LoVo (cell line): ENCODE measurements at regions not wholly inside any gene's neighbourhood (a gene's known extent, or its start where the extent isn't known, plus 50 kb on each side); places are given as distances from the start of the nearest gene placed in this dataset.
A peak's percentile ranks its signal among the peaks of the same experiment; 100 is the strongest.
"Not testable (repeated sequence)": the region's sequence is repeated elsewhere in the genome, so short reads cannot be mapped to it uniquely, and the experiment has no call there.

Source experiments
- DNase-seq: peaks from one replicate; pipeline ENCODE4 v3.0.0-alpha.2; 2016; ENCODE audit warnings: low spot score

DNA sequence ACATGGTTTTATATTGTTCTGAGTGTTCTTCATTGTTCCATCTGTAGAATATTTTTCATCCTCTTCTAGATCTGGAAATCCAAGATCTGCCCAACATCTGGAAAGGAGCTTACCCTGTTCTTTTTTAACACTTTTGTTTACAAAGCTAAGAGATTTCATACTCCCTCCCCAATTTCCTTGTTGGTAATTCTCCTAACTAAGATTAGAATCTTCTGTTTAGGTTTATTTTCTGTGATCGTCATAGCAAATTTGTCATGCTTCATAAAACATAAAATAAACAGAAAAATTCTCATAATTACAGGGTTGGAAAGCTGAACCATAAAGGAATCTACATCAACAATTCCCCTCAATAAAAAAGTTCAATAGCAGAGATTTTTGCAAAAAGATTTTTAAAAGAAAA lies 580.3 kb upstream of the CA10 start:
- no peak for DNase-seq

DNA sequence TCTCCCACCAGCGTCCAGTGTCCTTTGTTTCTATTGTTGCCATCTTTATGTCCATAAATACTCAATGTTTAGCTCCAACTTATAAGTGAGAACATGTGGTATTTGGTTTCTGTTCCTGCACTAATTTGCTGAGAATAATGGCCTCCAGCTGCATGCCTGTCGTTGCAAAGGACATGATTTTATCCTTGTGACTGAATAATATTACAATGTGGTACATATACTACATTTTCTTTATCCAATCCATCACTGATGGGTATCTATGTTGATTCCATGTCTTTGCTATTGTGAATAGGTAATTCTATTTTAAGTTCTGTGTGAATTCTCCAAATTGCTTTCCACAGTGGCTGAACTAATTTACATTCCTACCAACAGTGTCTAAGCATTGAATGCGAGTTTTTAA lies 578.6 kb upstream of the CA10 start:
- DNase-seq: no peak

DNA sequence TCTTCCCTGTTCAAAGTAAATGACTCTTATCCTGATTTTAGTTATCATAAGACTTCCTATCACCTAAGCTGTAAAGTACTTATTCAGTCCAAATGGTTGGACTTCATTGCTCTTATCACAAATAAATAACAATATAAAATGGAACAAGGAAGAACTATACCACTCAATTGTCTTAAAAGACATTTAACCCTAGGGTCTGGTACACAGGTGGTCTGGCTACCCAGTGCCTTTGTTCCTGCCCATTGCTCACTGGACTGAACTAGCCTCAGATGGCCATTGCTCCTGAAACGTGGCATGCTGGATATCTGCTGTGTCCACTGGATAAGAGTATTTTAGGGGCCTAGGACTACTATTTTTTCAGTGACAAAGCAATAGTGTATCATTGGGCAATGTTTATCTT lies 574.3 kb upstream of the CA10 start:
- no peak for DNase-seq

DNA sequence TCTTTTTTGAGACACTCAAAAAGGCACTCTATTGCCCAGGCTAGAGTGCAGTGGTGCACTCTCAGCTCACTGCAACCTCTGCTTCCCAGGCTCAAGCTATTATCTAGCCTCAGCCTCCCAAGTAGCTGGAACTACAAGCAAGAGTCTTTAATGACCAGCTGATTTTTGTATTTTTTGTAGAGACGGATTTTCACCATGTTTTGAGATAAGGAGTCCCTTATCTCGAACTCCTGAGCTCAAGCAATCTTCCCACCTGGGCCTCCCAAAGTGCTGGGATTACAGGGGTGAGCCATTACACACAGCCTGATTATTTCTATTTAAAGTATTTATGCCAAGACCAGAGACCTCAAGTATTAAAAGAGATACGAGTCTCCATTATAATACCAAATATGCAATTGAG lies 566.1 kb upstream of the CA10 start:
- DNase-seq: no peak

DNA sequence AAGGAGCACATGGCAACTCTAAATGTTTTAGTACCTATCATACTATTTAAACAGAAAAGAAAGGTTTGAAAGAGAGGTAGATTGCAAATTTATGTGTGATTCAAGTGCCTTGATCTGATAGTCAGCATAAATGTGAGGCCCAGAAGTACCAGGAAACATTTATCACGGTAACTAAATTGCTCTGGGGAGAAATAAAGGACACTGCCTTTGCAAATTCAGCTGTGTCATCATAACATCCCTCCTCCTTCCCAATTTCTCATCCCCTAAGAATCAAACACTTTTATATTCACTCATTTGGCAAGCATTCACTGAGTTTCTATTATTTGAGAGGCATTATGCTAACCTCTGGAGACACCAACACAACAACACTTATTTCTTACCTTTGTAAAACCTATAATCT lies 563.4 kb upstream of the CA10 start:
- DNase-seq: no peak

DNA sequence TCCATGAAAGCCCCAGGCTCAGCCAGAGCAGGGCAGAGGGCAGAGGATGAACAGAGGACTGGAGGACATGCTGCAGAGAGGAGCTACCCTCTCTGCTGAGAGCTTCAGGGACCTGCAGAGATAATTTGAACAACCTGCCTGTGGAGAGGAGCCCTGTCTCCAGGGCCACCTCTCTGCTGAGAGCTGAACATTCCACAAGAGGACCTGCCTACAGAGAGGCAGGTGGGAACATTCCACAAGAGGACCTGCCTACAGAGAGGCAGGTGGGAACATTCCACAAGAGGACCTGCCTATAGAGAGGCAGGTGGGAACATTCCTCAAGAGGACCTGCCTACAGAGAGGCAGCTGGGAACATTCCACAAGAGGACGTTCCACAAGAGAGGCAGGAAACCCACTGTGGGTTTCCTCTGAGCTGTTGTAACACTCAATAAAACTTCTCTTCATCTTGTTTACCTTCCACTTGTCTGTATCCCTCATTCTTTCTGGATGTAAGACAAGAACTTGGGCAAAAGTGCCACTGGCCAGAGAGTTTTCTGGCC lies 551.9 kb upstream of the CA10 start:
- DNase-seq: no peak

DNA sequence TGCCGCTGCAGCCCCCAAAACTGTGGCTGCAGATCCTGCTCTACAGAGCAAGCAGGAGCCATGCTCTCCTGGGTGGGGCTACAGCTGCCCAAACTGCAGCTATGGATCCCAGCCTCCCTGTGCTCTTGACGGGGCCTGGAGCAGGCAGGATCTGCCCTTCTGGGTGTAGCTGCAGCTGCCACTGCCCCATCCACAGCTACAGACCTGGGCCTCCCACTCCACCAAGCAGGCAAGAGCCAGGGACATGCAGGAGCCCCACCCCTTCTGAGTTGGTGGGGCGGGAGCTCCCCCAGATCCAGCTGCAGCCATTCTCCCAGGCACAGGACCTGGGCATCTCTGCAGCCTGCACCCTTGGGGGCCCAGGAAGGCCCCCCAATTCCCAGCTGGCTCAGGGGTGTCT lies 551.2 kb upstream of the CA10 start:
- no peak for DNase-seq

DNA sequence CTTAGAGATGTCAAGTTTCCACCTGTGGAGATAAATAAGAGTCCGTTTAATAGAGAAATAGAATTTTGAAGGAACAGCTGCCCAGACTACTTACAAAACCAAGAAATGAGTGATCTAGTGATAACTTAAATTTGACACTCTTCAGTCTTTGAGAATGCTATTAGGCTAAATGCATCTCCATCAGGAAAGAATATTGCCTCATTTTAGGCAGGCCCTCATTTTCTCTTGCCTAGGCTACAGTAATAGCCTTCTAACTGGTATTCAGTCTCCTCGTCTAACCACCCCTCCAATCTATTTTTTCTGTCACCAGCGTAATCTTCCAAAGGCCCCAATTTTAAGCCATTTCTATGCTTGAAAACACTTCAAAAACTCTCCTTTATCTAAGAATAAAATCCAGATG lies 537.8 kb upstream of the CA10 start:
- no peak for DNase-seq

DNA sequence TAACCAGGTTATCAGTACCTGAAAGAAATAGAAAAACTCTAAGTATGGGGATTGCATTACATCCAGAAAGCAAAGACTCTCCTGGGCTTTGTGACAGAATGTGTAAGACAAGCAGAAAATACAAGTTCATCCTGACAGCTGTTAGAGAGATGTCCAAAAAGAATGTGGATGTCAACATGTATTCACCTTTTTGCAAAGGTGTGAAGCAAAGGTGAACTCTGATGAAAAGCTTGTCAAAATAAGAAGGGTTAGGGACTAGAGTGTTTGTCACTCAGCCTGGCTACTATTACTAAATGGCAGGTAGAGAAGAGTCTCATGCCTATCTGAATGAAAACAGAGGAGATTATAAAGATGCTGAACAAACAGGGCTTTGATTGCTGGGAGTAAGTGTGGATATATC lies 527.6 kb upstream of the CA10 start:
- DNase-seq: no peak

DNA sequence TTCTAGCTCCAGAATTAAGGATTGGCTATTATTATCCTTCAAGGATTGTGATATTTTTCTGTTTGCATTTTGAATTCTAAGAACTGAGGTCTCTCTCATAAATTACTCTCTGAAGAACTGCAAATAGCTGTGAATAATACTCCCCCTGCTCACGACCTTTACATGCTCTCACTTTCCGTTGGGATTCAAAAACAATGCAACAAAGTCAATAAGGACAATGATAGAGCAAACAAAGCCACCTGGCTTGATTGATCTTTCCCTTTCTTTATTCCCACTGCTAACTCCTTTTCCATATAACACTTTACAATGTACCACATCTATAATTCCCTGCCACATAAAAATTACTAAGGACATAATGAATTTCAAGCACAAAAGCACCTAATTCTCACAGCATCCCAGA lies 523.0 kb upstream of the CA10 start:
- no peak for DNase-seq

DNA sequence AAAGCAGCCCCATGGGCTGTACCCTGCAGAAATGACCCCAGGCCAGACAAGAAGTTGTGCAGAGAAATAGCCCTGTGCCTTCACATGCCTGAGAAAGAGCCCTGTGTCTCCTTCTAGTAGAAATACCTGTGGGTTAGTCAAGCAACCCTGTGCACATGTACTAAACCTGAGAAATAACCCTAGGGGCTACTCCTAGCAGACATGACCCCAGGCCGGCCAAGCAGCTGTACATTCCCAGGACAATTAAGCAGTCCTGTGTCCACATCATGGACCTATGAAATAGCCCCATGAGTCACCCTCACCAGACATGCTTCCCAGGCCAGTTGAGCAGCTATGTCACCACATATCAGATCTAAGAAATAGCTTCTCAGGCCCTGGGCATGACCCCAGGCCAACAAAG lies 519.7 kb upstream of the CA10 start:
- no peak for DNase-seq

DNA sequence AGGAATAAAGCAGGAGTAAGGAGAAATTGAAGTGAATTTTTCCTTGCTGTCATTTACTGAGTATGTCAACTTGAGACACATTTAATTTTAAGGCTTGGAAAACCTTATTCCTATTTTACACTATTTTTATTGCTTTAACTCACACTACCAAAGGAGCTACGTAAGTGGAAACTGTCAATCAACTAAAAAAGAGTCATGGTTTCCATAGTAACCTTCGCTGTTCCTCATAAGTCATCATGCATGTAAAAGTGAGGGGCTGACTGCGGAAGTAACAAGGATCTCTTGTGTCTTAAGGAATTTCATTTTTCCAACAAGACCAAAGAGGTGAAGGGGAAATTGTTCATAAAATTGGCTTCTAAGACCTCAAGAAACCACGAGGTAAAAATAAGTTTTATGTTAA lies 516.2 kb upstream of the CA10 start:
- no peak for DNase-seq

DNA sequence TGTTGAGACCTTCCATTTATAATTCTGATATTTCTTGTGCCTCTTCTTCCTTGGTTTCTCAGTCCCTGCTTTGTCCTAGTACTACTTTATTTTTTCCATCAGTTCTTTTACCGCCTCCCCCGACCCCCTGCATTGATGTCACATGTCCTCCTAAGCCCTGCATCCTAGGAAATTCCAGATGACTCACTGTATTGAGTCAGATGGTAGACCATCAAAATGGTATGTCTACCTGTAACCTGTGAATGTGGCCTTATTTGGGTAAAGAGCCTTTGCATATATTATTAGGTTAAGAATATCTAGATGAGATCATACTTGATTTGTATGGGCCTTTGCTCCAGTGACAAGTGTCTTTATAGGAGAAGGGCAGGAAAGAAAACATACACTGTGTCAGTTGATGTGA lies 515.3 kb upstream of the CA10 start:
- DNase-seq: no peak

DNA sequence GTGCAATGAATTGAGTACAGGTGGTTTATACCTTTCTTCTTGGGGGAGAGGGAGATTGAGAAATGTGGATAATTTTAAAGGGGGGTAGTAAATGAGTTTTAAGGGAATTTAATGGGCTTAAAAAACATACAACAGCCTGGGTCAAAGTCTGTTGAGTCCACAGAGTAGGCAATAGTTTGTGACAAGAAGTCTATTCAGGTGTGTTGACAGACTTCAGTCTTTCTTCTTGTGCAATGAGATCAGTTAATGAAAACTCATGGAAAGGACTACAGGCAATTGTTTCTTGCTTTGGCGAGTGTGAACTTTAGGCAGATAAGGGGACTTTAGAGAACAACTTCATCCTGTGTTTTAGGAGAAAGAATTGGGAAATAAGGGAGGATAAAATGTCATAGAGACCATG lies 507.8 kb upstream of the CA10 start:
- no peak for DNase-seq

DNA sequence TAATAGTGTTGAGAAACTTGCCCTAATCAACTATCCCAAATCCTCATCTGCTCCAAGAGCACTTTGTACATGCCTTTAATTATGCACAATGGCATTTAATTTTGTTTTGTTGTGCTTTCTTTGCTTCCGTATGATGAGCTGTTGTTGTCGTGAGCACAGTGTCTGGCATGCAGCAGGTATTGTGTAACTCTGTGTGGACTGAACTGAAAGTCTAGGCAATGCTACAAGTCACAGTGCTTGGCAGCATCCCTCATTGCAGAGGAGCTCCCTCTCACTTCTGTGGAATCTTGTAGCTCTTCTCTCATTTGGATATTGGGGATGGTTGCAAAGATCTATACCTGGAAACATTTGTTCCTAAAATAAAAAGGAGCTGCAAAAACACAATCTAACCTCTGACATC lies 502.2 kb upstream of the CA10 start:
- DNase-seq: no peak

DNA sequence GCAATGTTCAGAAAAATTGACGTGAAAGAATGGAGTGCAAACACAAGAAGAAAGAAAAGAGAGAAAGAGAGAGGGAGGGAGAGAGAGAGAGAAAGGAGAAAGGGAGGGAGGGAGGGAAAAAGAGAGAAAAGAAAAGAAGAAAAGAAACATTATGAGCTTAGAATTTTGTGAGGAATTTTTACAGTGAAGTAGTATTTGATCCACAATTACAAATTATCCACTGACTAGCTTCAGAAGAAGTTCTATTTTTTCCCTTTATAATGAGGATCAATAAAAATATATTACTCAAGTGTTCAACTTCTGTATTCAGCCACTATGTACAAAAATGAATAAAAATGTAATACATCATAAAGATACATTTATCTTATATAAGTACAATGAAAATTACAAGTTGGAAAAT lies 494.5 kb upstream of the CA10 start:
- DNase-seq: no peak

DNA sequence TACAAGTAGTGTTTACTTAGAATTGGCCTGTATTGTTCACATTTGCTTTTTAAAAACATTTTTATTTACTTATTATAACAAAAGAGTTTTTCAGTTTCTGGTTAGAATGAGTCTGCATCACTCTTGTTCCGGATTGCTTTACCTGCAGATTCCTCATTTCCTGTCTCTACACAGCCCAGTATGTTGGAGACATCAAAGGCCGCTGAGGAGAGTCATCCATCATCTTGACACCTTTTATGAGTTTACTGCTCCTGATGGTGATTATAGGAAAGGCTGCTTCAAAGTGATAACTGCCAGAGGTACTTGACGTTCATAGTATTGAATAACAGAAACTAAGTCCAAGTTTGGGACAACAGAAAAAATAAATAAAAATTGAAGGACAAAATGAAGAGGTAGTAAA lies 490.5 kb upstream of the CA10 start:
- DNase-seq: peak; percentile 1

DNA sequence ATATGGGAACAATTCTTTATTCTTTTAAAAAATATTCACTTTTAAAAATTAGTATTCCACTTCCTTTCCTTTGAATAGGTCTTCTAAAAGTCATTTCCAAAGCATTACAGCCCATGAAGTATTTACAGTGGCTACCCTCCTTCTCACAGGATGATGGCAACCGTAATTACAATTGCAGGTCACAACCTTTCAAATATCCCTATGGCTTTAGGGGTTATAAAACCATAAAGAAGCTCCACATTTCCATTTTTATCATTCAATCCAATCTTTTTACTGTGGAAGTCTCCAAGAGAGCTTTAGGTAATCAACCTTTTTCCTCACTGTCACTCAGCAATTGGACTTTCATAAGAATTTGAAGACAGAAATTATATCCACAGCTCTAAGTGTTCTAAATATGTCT lies 488.9 kb upstream of the CA10 start:
- no peak for DNase-seq

DNA sequence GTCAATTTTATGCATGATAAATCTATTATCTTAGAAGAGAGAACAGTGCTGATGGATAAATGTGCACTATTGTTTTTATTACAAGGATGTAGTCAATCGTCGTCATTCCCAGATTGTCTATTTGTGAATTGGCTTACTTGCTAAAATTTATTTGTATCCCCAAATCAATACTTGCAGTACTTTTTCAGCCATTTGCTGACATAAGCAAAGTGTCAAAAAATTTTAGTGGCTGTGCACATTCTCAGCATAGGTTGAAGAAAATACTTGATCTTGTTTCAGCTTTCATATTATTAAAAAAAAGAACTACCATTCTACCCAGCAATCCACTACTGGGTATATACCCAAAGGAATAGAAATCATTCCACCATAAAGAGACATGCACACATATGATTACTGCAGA lies 477.9 kb upstream of the CA10 start:
- no peak for DNase-seq

DNA sequence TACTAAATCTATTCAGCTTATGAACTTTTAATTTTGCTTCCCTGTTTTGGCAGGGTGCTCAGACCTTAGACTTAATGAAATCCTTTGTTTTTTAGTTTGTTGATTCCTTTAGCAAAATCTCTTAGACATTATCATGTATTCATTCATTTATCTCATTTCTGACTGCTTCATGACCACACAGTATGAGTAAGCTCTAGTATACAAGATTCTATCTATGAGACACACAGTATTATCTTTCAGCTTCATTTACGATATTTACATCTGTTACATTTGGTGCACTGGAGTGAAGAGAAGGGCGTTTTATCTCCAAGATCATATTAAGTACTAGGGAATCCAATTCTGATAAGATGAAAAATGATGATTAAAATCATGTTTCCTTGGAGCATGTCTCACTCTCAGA lies 448.1 kb upstream of the CA10 start:
- DNase-seq: no peak

DNA sequence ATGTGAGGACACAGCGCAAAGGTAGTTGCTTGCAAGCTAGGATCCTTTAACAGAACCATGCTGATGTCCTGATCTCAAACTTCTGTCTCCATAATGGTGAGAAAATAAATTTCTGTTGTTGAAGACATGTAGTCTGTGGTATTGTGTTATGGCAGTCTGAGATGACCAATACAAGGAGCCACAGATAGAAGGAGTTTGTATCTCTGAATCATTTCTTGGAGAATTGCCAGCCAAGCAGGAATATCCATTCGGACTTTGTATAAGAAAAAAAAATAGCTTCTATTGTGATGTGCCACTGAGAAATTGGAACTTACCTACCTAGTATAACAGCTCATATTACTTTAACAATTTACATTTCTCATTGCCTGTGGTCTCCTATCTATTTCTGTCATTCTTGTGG lies 447.6 kb upstream of the CA10 start:
- DNase-seq: no peak

DNA sequence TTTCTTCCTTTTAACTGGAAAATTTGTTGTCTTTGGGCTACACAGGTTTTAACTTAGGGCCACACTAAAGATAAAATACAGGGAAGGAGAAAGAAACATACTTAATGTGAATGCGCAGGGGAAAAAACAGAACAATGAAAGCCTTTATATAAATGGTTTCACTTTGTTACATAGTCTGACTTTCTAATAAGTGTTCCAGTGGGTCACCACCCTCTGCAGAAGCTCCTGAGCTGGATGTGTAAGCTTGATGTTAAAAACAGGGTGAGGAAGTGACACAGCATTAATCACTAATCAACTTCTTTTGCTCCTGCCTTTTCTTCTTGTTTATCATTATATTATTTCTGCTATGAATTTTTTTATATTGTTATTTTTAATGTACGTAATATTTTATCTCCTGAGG lies 445.6 kb upstream of the CA10 start:
- no peak for DNase-seq

DNA sequence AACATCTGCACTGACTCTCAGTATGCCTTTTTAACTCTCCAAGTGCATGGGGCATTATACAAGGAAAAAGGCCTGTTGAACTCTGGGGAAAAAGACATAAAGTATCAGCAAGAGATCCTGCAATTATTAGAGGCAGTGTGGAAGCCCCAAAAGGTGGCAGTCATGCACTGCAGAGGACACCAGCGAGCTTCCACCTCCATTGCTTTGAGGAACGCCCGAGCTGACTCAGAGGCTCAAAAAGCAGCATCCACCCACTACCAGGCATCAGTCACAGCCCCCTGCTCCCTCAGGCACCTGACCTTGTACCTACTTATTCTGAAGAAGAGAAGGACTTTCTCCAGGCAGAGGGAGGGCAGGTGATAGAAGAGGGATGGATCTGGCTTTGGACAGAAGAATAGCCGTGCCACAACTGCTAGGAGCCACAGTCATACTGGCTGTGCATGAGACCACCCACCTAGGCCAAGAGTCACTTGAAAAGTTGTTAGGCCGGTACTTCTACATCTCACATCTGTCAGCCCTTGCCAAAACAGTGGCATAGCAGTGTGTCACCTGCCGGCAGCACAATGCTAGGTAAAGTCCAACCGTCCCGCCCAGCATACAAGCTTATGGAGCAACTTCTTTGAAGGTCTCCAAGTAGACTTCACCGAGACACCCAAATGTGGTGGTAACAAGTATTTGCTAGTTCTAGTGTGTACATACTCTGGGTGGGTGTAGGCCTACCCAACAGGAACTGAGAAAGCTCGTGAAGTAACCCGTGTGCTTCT lies 439.1 kb upstream of the CA10 start:
- DNase-seq: not testable (repeated sequence)

DNA sequence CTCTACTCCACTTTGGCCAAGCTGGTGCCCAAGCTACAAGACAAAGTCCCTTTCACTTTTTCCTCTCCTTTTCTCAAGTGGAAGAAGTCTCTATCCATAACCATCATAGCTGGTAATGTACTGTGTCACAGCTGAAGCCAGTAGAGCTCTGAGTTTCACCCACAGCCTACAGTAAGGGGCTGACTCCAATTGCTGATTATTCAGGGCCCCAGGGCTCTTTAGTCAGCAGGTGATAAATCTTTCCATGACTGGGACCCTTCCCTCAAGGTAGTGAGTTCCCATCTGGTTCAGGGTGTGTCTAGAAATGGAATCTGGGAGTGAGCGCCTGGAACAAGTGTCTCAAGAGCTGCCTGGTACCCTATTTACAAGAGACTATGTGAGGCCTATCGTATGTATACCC lies 436.0 kb upstream of the CA10 start:
- no peak for DNase-seq

DNA sequence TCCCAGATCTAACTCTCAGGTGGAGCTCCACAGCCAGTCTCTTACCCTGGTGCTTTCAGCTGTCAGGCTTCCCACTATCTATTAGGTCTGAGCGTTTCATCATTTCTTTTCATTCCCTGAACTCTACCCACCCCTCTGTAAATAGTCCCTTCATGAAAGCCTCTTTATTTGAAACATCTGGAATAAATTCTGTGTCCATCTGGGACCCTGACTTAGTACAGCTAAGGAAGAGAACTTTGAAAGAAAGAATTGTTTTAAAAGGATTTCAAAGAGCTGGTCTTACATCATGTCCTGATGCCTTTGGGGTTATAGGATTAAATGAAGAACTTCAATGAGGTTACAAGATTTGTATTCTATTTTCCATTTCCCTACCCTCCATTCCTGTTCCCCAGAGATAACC lies 388.5 kb upstream of the CA10 start:
- DNase-seq: no peak
